ENCODE measurements at regions not wholly inside any gene's neighbourhood (a gene's known extent, or its start where the extent isn't known, plus 50 kb on each side); places are given as distances from the start of the nearest gene placed in this dataset.
"Not testable (repeated sequence)": the region's sequence is repeated elsewhere in the genome, so short reads cannot be mapped to it uniquely, and the experiment has no call there.

GRCh38 chr2:136281281-136282114 is 163.5 kb upstream of the CXCR4 start:
- intact Hi-C loops (cut with DNase I; ENCODE audit: low total_unique reads): no loop called here
- Histone ChIP-seq H3K27ac (no peak overlapping the region), H3K4me1 (no peaks in the 10 kb centered on the region), H3K9me3 (no peaks in the 10 kb centered on the region), H3K36me3 (no peaks in the 10 kb centered on the region), H3K27me3 (no peaks in the 10 kb centered on the region), H3K4me3 (no peak overlapping the region)
- TF ChIP-seq POLR2A (IDR thresholded peaks at IDR 0.05) (no peak), POLR2AphosphoS5 (IDR thresholded peaks at IDR 0.05) (no peak)
- TF ChIP-seq, protein P1, sequence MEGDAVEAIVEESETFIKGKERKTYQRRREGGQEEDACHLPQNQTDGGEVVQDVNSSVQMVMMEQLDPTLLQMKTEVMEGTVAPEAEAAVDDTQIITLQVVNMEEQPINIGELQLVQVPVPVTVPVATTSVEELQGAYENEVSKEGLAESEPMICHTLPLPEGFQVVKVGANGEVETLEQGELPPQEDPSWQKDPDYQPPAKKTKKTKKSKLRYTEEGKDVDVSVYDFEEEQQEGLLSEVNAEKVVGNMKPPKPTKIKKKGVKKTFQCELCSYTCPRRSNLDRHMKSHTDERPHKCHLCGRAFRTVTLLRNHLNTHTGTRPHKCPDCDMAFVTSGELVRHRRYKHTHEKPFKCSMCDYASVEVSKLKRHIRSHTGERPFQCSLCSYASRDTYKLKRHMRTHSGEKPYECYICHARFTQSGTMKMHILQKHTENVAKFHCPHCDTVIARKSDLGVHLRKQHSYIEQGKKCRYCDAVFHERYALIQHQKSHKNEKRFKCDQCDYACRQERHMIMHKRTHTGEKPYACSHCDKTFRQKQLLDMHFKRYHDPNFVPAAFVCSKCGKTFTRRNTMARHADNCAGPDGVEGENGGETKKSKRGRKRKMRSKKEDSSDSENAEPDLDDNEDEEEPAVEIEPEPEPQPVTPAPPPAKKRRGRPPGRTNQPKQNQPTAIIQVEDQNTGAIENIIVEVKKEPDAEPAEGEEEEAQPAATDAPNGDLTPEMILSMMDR (IDR thresholded peaks at IDR 0.05): no peak
- no peak for DNase-seq (ENCODE audit: low spot score in 2 of 2)

GRCh38 chr2:136266346-136266745 is 148.4 kb upstream of the CXCR4 start:
- H3K27ac ChIP-seq; H3K4me1 ChIP-seq; H3K36me3 ChIP-seq; H3K27me3 ChIP-seq; H3K9me3 ChIP-seq; H3K4me3 ChIP-seq; DNase-seq (ENCODE audit: low spot score in 2 of 2); intact Hi-C loops (cut with DNase I; ENCODE audit: low total_unique reads): not testable (repeated sequence)

- Histone ChIP-seq H3K9me3 (no peaks in the 10 kb centered on the region), H3K27me3 (no peaks in the 10 kb centered on the region), H3K36me3 (no peaks in the 10 kb centered on the region), H3K4me1 (no peaks in the 10 kb centered on the region), H3K27ac (no peak overlapping the region), H3K4me3 (no peak overlapping the region)
- no peak for DNase-seq (ENCODE audit: low spot score in 2 of 2)
- intact Hi-C loops (cut with DNase I; ENCODE audit: low total_unique reads): no loop called here
- TF ChIP-seq, protein P1 (IDR thresholded peaks at IDR 0.05): no peak
- TF ChIP-seq POLR2AphosphoS5 (IDR thresholded peaks at IDR 0.05): no peak
- no peak for TF ChIP-seq POLR2A (IDR thresholded peaks at IDR 0.05)
Observed at GRCh38 chr2:136259551-136259950, 141.6 kb upstream of the CXCR4 start.

GRCh38 chr2:136257893-136258292 is 139.9 kb upstream of the CXCR4 start:
- no peak for DNase-seq (ENCODE audit: low spot score in 2 of 2)
- intact Hi-C loops (cut with DNase I; ENCODE audit: low total_unique reads): no loop called here
- H3K27me3 ChIP-seq: no peaks in the 10 kb centered on the region
- H3K36me3 ChIP-seq: no peaks in the 10 kb centered on the region
- TF ChIP-seq POLR2A (IDR thresholded peaks at IDR 0.05) (no peak), POLR2AphosphoS5 (IDR thresholded peaks at IDR 0.05) (no peak)
- TF ChIP-seq, protein P1 (IDR thresholded peaks at IDR 0.05): no peak
- no peaks in the 10 kb centered on the region for H3K9me3 ChIP-seq
- no peak overlapping the region for H3K27ac ChIP-seq
- H3K4me3 ChIP-seq: no peak overlapping the region
- H3K4me1 ChIP-seq: no peaks in the 10 kb centered on the region

DNA sequence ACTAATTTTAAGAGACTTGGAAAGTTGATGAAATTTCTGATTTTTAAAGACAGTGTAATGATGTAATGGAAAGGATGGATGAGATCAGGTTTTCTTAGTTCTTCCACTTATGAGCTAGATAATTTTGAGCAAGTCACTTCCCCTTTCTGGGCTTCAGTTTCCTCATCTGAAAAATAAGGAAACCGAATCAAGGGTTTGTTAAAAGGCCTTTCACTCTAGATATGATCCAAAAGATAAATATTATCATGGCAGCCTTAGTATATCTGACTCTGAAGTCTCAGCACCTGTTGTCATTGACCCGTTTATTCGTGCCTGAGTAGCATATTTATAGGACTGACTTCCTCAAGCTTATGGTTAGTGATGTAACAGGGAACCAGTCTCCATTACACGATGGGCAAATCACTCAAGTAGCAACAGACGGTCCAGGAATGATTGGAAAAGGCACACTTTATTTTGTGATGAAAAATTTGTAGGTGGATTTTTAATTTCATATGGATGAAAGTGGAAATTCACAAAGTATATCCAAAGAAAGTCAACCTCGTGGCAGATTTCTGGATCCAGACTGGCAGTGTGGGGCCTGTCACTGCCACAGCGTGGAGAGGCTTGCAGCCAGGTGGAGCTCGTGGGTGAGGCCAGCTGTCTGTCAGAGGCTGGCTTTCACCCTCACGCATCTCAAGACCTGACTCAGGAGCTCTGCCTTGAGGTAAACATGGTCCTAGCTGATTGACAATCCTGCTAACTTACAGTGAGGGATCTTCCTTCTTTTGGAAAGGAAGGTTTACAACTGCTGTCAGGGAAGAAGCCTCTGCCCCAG is 137.9 kb upstream of the CXCR4 start:
- no peak overlapping the region for H3K27ac ChIP-seq
- intact Hi-C loops (cut with DNase I; ENCODE audit: low total_unique reads): no loop called here
- TF ChIP-seq POLR2AphosphoS5 (IDR thresholded peaks at IDR 0.05) (no peak), POLR2A (IDR thresholded peaks at IDR 0.05) (no peak)
- TF ChIP-seq, protein P1 (IDR thresholded peaks at IDR 0.05): no peak

More for the DNA sequence above, 137.9 kb upstream of the CXCR4 start:
- H3K27me3 ChIP-seq: no peaks in the 10 kb centered on the region
- no peaks in the 10 kb centered on the region for H3K9me3 ChIP-seq
- no peak overlapping the region for H3K4me3 ChIP-seq
- no peak for DNase-seq (ENCODE audit: low spot score in 2 of 2)
- H3K4me1 ChIP-seq: peaks cover 0 to 5% of the 10 kb centered on the region in 2 donors
- H3K36me3 ChIP-seq: no peaks in the 10 kb centered on the region

Measured in breast epithelium (tissue), 4 donors.